ENCODE measurements at regions not wholly inside any gene's neighbourhood (a gene's known extent, or its start where the extent isn't known, plus 50 kb on each side); places are given as distances from the start of the nearest gene placed in this dataset.

- H4K20me1 ChIP-seq (ENCODE audit: control insufficient read depth, insufficient read depth, low read depth, low read length), result no peaks in the 10 kb centered on the region
- no peaks in the 10 kb centered on the region for H3K36me3 ChIP-seq (ENCODE audit: control insufficient read depth, low read length)
- no peaks in the 10 kb centered on the region for H3K9me3 ChIP-seq (ENCODE audit: control insufficient read depth, insufficient read depth, low read length)
- no peaks in the 10 kb centered on the region for H3K27me3 ChIP-seq (ENCODE audit: control insufficient read depth, low read length)
- no peaks in the 10 kb centered on the region for H3K4me1 ChIP-seq (ENCODE audit: control insufficient read depth, low read length)
- TF ChIP-seq EZH2phosphoT487 (IDR thresholded peaks at IDR 0.05; ENCODE audit: borderline replicate concordance, low read length) (no peak), CTCF (IDR thresholded peaks at IDR 0.05; ENCODE audit: low read depth, low read length, poor library complexity, severe bottlenecking) (no peak)
- H3K9me2 ChIP-seq (replicated peaks; ENCODE audit: control insufficient read depth, low read length), result no peaks in the 10 kb centered on the region
- no peak overlapping the region for H3K27ac ChIP-seq (ENCODE audit: low read depth, low read length)
- no peak overlapping the region for H3K4me2 ChIP-seq (ENCODE audit: low read length)
- H3K79me2 ChIP-seq (ENCODE audit: control insufficient read depth, low read length), result no peaks in the 10 kb centered on the region
- H3K4me3 ChIP-seq (ENCODE audit: low read length), result no peak overlapping the region
- no peaks in the 10 kb centered on the region for H3F3A ChIP-seq (ENCODE audit: control insufficient read depth, insufficient read depth)
Measured at GRCh38 chr18:42508683-42509296, 553.8 kb downstream of the PIK3C3 start.

- no peak for TF ChIP-seq EZH2phosphoT487 (IDR thresholded peaks at IDR 0.05; ENCODE audit: borderline replicate concordance, low read length)
- no peak for TF ChIP-seq CTCF (IDR thresholded peaks at IDR 0.05; ENCODE audit: low read depth, low read length, poor library complexity, severe bottlenecking)
- no peak overlapping the region for H3K27ac ChIP-seq (ENCODE audit: low read depth, low read length)
- H3K9me3 ChIP-seq (ENCODE audit: control insufficient read depth, insufficient read depth, low read length), result no peaks in the 10 kb centered on the region
- H4K20me1 ChIP-seq (ENCODE audit: control insufficient read depth, insufficient read depth, low read depth, low read length), result no peaks in the 10 kb centered on the region
- no peaks in the 10 kb centered on the region for H3K79me2 ChIP-seq (ENCODE audit: control insufficient read depth, low read length)
- H3K9me2 ChIP-seq (replicated peaks; ENCODE audit: control insufficient read depth, low read length), result no peaks in the 10 kb centered on the region
- no peak overlapping the region for H3K4me3 ChIP-seq (ENCODE audit: low read length)
- no peaks in the 10 kb centered on the region for H3F3A ChIP-seq (ENCODE audit: control insufficient read depth, insufficient read depth)
- no peaks in the 10 kb centered on the region for H3K4me1 ChIP-seq (ENCODE audit: control insufficient read depth, low read length)
- no peaks in the 10 kb centered on the region for H3K36me3 ChIP-seq (ENCODE audit: control insufficient read depth, low read length)
- H3K4me2 ChIP-seq (ENCODE audit: low read length), result no peak overlapping the region
- no peaks in the 10 kb centered on the region for H3K27me3 ChIP-seq (ENCODE audit: control insufficient read depth, low read length)
Measured at GRCh38 chr18:42509750-42510415, 554.8 kb downstream of the PIK3C3 start.

GRCh38 chr18:42510540-42510939, 555.5 kb downstream of the PIK3C3 start:
- Histone ChIP-seq H3K27me3 (ENCODE audit: control insufficient read depth, low read length) (no peaks in the 10 kb centered on the region), H3K36me3 (ENCODE audit: control insufficient read depth, low read length) (no peaks in the 10 kb centered on the region), H4K20me1 (ENCODE audit: control insufficient read depth, insufficient read depth, low read depth, low read length) (no peaks in the 10 kb centered on the region), H3K9me3 (ENCODE audit: control insufficient read depth, insufficient read depth, low read length) (no peaks in the 10 kb centered on the region), H3K27ac (ENCODE audit: low read depth, low read length) (no peak overlapping the region), H3K4me3 (ENCODE audit: low read length) (no peak overlapping the region), H3F3A (ENCODE audit: control insufficient read depth, insufficient read depth) (no peaks in the 10 kb centered on the region), H3K4me1 (ENCODE audit: control insufficient read depth, low read length) (no peaks in the 10 kb centered on the region), H3K4me2 (ENCODE audit: low read length) (no peak overlapping the region), H3K9me2 (replicated peaks; ENCODE audit: control insufficient read depth, low read length) (no peaks in the 10 kb centered on the region), H3K79me2 (ENCODE audit: control insufficient read depth, low read length) (no peaks in the 10 kb centered on the region)
- TF ChIP-seq EZH2phosphoT487 (IDR thresholded peaks at IDR 0.05; ENCODE audit: borderline replicate concordance, low read length) (no peak), CTCF (IDR thresholded peaks at IDR 0.05; ENCODE audit: low read depth, low read length, poor library complexity, severe bottlenecking) (no peak)

All from DOHH2 (cell line).